BE2C (cell line): ENCODE measurements at regions not wholly inside any gene's neighbourhood (a gene's known extent, or its start where the extent isn't known, plus 50 kb on each side); places are given as distances from the start of the nearest gene placed in this dataset.

ENCODE experiments used
- DNase-seq: peaks from one replicate; pipeline ENCODE4 v3.0.0-alpha.2; 2020
- H3K27me3 ChIP-seq: fragments of 250-450 bp; sonication (Bioruptor Pico); 2 replicates; pipeline ENCODE4 v1.5.1; 2020; ENCODE audit warnings: mild to moderate bottlenecking
- H3K36me3 ChIP-seq: fragments of 250-450 bp; sonication (Bioruptor Pico); 2 replicates; pipeline ENCODE4 v1.5.1; 2020; ENCODE audit warnings: mild to moderate bottlenecking
- H3K4me1 ChIP-seq: fragments of 250-450 bp; sonication (Bioruptor Pico); 2 replicates; pipeline ENCODE4 v1.5.1; 2020
- H3K4me3 ChIP-seq: 2 replicates; pipeline ENCODE4 v1.5.1; 2011; ENCODE audit warnings: low read depth, low read length
- H3K9me3 ChIP-seq: fragments of 250-450 bp; sonication (Bioruptor Pico); 2 replicates; pipeline ENCODE4 v1.5.1; 2020
- TF ChIP-seq, protein P1 (sequence below): IDR thresholded peaks from 2 replicates; pipeline ENCODE4 v1.5.1; 2012; ENCODE audit warnings: mild to moderate bottlenecking, low read depth, low read length

DNA sequence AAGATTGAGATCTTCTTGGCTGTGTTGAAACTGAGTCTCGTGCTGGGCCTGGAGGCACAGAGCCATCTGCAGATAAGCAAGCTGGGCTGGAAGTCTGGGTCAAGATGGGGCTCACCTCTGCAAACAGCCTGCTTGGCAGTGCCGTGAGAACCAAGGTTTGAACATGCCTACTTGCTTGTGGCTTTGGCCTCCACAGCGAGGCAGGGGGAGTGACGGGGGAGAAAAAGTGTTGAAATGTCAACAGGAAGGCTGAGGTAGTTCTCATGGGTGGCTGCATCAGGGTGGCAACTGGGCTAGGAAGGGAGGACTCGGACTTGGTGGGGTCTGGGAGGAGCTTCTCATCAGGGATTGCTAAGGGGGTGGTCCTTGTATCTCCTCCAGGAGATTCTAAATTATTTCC lies 99.7 kb downstream of the THNSL2 start:
- TF ChIP-seq, protein P1, sequence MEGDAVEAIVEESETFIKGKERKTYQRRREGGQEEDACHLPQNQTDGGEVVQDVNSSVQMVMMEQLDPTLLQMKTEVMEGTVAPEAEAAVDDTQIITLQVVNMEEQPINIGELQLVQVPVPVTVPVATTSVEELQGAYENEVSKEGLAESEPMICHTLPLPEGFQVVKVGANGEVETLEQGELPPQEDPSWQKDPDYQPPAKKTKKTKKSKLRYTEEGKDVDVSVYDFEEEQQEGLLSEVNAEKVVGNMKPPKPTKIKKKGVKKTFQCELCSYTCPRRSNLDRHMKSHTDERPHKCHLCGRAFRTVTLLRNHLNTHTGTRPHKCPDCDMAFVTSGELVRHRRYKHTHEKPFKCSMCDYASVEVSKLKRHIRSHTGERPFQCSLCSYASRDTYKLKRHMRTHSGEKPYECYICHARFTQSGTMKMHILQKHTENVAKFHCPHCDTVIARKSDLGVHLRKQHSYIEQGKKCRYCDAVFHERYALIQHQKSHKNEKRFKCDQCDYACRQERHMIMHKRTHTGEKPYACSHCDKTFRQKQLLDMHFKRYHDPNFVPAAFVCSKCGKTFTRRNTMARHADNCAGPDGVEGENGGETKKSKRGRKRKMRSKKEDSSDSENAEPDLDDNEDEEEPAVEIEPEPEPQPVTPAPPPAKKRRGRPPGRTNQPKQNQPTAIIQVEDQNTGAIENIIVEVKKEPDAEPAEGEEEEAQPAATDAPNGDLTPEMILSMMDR, result no peak
- no peak for DNase-seq
- H3K27me3 ChIP-seq, result no peaks in the 10 kb centered on the region
- no peaks in the 10 kb centered on the region for H3K4me1 ChIP-seq
- no peaks in the 10 kb centered on the region for H3K9me3 ChIP-seq
- no peak overlapping the region for H3K4me3 ChIP-seq
- H3K36me3 ChIP-seq, result no peaks in the 10 kb centered on the region

DNA sequence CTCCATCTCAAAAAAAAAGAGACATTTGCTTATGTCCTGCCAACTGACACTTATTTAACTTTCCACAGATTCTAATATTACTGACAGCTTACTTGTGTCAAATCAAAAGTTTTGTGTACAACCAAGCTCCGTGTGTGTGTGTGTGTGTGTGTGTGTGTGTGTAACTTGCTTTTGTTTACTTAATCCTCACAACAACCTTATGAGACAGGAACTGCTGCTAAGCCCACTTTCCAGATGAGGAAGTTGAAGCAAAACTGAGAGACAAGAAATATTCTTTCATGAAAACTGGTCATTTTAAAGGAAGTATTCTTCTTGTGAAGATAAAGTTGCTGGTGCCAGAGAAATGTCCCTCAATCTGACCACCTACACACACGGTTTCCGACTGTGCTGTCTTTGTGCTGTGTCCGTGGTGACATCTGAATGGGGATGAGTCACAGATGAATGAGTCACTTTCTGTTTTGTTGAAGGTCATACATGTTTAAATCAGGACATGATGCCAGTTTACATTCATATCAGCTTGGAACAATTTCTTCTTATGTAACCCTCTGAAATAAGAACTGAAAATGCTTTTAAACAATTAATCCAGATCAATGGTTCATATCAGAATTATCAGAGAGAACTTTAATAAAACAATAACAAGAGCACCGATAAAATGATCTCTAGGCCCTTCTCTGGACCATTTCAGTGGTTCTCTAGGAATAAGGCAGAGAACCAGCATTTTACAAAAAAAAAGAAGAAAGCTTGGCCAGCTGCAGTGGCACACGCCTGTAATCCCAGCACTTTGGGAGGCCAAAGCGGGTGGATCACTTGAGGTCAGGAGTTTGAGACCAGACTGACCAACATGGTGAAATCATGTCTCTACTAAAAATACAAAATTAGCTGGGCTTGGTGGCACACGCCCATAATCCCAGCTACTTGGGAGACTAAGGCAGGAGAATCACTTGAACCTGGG lies 95.5 kb downstream of the THNSL2 start:
- TF ChIP-seq, protein P1, result no peak

DNA sequence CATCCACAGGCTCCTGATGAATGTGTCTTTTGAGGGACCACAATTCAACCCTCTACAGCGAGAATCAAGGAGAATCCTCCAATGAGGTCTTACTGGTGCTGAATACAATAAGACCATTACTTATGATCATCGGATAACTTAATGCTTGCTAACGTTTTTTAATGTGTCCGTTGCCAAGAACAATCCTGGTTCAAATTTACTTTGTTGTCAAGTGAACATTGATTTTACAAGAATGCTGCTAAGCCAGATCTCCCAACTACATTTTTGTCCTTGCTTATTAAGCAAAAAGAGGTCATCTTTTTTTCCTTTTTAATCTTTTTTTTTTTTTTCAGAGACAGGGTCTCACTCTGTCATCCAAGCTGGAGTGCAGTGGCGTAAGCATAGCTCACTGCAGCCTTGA lies 93.7 kb downstream of the THNSL2 start:
- DNase-seq, result no peak
- H3K4me1 ChIP-seq, result no peaks in the 10 kb centered on the region
- H3K36me3 ChIP-seq, result no peaks in the 10 kb centered on the region
- TF ChIP-seq, protein P1, result no peak
- H3K4me3 ChIP-seq, result no peak overlapping the region
- H3K9me3 ChIP-seq, result no peaks in the 10 kb centered on the region
- H3K27me3 ChIP-seq, result no peaks in the 10 kb centered on the region

More for the DNA sequence above, 95.5 kb downstream of the THNSL2 start:
- no peak for DNase-seq
- no peaks in the 10 kb centered on the region for H3K9me3 ChIP-seq
- no peaks in the 10 kb centered on the region for H3K36me3 ChIP-seq
- H3K4me3 ChIP-seq, result no peak overlapping the region
- H3K4me1 ChIP-seq, result no peaks in the 10 kb centered on the region
- no peaks in the 10 kb centered on the region for H3K27me3 ChIP-seq

GRCh38 chr2:88261725-88262124 lies 91.6 kb downstream of the THNSL2 start:
- Histone ChIP-seq H3K9me3 (no peaks in the 10 kb centered on the region), H3K4me1 (no peaks in the 10 kb centered on the region), H3K4me3 (no peak overlapping the region), H3K36me3 (no peaks in the 10 kb centered on the region), H3K27me3 (no peaks in the 10 kb centered on the region)
- TF ChIP-seq, protein P1, result no peak
- no peak for DNase-seq

DNA sequence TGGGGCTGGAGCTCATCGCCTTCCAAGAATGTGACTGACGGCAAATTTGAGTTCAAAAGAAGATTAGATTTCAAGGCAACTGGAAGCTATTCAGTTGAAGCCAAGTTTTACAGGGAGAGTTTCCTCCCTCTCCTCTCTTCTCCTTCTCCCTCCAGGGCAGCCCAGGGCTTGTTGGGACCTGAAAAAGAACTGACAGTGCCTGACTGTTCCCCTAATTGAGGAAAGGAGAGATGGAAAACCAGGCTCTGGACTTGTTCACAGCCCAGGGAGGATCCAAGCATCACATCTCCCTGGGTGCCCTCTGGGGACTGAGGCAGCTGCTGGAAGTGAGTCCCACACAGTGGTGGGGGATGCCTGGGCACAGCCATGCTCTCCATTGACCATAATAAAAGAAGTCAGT lies 88.1 kb downstream of the THNSL2 start:
- H3K4me3 ChIP-seq, result no peak overlapping the region
- no peaks in the 10 kb centered on the region for H3K27me3 ChIP-seq

More for the DNA sequence above, 88.1 kb downstream of the THNSL2 start:
- Histone ChIP-seq H3K36me3 (no peaks in the 10 kb centered on the region), H3K9me3 (no peaks in the 10 kb centered on the region), H3K4me1 (no peaks in the 10 kb centered on the region)
- TF ChIP-seq, protein P1, result no peak
- no peak for DNase-seq
